ENCODE measurements at regions not wholly inside any gene's neighbourhood (a gene's known extent, or its start where the extent isn't known, plus 50 kb on each side); places are given as distances from the start of the nearest gene placed in this dataset.

DNA sequence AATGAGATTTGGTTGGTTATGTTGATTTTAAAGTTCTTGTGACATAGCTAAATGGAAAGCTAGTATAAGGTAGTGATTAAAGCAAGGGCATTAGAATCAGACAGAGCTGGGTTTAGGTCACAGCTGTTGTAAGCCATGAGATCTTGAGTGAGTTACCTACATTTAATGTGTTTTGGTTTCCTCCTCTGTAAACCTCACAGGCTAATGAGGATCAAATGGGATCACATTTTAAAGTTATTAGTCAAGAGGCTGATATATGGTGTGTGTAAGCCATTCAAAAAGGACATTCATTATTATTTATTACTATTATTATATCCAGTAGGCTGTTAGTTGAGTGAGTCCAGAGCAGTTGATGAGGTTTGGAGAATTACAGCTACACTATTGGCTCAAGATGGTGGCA lies 416.2 kb downstream of the IRS1 start:
- peak; percentile 16 to 20 for DNase-seq (ENCODE audit: low read depth in 2 of 2)

DNA sequence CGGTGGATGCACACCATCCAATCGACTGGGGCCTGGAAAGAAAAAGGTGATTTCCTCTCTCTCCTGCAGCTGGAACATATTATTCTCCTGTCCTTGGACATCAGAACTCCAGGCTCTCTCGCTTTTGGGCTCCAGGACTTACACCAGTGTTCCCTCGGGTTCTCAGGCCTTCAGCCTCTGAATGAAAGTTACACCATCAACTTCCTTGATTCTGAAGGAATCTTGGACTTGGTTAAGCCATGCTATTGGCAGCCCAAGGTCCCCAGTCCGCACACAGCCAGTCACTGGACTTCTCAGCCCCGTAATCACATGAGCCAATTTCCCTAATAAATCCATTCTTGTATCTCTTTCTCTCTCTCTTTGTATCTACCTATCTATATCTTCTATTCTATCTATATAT lies 418.9 kb downstream of the IRS1 start:
- no peak for DNase-seq (ENCODE audit: low read depth in 2 of 2)

DNA sequence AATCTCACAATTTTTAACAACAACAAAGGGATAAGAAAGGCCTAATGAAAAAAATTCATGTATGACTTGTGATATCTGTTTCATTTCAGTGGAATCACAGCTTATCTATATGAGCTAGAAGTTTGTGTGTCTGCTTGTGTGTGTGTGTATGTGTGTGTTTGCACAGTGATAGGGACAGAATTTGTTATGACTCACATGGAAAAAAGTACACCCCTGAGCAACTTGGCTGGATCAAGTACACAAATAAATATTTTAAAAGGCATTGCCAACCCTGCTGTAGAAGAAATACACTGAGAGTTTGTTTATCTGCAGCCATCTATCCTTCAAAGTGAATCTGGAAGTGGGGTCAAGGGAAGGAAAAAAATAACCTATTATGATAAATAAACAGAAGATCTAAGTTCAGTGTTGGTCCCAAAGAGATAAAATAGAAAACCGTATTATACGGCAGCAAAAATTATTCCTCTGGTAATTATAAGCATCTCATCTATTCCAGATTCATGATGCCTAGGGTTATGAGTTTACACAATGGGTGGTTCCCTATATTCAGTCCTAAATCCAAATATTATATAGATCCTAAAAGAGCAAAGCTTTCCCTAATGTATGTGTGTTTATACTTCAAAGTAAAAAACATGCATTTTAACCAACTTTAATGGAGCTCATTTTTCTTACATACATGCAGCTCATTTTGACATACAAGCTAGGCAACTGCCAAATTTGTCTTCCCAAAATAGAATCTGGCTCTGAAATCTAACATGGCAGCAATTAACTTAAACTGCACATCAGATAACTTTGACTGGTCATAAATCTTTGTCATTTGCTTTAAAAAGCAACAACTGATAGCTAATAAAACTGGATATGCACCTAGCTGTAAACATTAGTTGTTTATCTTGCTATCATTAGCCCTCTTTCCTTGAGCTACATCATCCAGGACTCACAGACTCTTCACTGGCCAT lies 420.6 kb downstream of the IRS1 start:
- no peak for DNase-seq (ENCODE audit: low read depth in 2 of 2)

DNA sequence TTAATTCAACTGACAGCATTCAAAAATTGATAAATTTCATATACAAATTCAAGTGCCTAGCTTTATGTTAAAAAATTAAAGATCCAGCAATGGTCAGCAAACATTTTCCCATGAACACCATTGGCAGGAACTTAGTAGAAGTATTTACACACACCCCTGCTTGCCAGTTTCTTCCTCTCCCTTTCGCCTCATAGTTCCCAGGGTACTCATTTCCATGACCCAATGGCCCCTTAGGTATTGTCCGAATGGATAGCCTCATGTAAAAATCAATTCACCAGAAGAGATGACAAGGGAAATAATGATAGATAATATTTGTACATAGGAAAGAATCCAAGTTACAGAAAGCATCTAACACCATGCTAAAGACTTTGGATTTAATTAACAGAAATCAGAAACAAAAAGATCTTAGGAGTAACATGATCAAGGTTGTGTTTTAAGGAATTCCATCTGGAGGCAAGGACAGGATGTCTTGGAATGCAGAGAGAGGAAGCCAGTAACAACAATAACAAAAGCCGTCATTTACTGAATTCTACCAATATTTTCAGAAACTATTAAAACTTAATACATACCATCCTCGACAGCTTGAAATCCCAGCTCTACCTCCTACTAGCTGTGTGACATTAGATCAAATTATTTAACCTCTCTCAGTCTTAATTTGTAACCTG lies 423.0 kb downstream of the IRS1 start:
- DNase-seq (ENCODE audit: low read depth in 2 of 2), result no peak

DNA sequence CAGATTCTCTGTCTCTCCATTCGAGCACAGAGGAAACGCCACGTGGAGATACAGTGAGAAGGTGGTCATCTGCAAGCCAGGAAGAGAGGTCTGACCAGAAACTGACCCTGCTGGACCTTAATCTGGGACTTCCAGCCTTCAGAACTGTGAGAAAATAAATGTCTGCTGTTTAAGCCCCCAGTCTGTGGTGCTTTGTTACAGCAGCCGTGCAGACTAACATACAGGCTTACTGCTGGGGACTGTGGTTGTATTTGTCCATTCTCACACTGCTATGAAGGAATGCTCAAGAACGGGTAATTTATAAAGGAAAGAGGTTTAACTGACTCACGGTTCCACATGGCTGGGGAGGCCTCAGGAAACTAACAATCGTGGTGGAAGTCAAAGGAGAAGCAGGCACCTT lies 432.7 kb downstream of the IRS1 start:
- DNase-seq (ENCODE audit: low read depth in 2 of 2), result no peak

DNA sequence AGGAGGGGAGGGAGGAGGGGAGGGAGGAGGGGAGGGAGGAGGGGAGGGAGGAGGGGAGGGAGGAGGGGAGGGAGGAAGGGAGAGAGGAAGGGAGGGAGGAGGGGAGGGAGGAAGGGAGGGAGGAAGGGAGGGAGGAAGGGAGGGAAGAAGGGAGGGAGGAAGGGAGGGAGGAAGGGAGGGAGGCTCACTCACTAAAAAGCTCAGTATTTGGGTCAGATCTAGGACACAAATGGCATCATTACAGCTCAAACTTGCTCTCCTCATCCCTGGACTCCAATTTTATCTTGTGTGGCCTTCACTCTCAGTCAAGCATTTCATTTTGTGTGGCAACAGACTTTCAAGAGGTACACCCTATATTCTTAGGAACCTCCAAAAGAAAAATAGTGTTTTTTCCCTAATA lies 435.4 kb downstream of the IRS1 start:
- DNase-seq (ENCODE audit: low read depth in 2 of 2), result no peak

DNA sequence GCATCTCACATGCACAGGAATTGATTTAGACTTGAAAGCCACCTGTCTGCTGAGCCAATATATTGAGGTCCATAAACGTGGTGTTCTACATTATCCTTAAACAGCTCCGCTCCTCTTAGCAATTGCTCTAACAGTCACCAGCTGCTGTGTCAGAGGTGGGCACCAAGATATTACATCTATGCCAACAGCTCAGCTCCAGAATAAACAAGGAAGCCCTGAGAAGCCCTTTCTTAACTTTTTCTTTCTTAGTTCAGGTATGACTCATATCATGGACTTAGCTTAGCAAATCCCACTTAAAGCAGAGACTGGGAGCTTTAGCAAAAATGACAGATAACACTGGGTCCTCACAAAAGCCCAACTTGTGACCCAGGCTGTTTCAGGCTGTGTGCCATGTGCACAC lies 436.6 kb downstream of the IRS1 start:
- no peak for DNase-seq (ENCODE audit: low read depth in 2 of 2)

DNA sequence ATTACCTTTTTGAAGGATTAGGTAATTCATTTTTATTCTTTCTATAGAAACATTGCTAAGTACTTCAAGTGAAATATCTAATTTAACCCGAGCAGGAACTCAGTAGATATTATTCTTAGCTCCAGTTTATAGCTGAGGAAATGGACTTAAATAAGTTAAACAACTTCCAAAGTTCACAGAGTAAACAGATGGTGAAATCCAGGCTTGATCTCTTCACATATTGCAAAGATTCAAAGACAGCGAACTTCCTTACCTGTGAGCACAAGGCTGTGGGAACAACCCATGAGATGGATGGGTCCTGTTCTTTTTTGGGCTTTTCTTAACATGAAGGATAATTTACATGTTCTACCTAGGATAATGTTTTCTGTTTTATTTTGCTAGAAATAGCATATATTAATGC lies 439.0 kb downstream of the IRS1 start:
- no peak for DNase-seq (ENCODE audit: low read depth in 2 of 2)

DNA sequence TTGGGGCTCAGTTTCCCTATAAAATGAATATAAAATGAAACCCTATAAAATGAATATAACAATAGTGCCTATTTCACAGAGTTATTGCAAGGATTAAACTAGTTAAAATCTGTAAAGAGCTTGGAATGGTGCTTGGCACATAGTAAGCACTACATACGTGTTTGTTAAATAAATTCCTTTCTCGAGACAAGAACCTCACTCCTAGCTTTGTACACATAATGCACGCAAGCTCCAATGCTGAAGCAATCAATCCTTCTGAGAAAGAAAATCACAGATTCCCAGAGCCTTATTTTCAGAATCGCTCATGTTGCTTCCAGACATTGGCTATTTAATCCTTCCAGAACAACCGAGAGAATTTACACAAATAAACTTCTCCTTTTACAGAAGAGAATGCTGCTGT lies 440.9 kb downstream of the IRS1 start:
- DNase-seq (ENCODE audit: low read depth in 2 of 2), result no peak

DNA sequence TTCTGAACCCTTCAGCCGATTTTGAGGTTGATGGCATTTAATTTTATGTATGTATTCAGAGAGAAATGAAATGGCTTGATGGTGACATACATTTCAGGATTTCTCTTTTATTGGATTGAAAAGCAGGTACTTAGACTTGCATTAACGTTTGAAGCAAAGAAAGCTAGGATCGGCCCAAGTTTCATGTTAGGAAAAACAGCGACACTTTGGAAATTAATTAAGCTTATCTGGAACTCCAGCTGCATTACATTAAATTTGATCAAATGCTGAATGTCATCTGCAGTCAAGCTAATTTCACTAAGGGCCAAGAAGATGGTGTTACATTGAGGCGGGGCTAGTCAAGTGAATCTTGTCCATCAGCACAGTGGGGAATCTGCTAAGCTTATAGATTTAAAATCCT lies 441.8 kb downstream of the IRS1 start:
- DNase-seq (ENCODE audit: low read depth in 2 of 2), result no peak

DNA sequence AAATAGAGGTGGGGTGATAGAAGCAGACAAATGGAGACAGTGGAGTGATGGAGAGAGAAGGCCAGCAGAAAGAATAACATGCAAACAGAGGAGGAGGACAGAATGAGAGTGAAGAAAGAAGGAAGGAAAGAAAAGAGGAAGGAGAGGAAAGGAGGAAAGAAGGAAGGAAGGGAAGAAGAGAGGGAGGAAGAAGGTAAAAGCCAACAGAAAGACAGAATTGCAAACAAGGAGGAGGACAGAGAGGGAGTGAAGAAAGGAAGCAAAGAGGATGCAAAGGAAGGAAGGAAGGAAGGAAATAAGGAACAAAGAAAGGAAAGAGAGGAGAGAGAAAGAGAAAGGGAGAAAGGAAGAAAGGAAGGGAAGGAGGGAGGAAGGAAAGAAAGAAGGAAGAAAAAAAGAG lies 444.0 kb downstream of the IRS1 start:
- no peak for DNase-seq (ENCODE audit: low read depth in 2 of 2)

DNA sequence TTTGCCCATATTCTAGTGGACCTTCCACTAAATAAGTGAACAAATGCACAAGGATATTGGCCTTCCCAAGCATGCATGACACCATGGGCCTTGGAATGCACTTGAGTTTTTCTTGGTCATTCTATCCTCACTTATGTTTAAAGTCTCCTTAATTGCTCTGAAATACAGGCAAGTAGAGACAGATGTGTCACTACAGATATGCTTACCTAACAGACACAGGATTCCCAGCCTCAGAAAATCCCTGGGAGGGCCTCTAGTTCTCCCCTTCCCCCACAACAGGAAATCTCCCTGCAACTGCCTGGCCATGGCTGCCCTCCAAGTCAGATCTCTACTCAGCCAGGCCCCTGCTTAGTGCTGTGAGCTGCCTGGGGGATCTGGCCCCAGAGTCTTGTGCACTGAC lies 445.2 kb downstream of the IRS1 start:
- DNase-seq (ENCODE audit: low read depth in 2 of 2), result peak; percentile 31 to 36

DNA sequence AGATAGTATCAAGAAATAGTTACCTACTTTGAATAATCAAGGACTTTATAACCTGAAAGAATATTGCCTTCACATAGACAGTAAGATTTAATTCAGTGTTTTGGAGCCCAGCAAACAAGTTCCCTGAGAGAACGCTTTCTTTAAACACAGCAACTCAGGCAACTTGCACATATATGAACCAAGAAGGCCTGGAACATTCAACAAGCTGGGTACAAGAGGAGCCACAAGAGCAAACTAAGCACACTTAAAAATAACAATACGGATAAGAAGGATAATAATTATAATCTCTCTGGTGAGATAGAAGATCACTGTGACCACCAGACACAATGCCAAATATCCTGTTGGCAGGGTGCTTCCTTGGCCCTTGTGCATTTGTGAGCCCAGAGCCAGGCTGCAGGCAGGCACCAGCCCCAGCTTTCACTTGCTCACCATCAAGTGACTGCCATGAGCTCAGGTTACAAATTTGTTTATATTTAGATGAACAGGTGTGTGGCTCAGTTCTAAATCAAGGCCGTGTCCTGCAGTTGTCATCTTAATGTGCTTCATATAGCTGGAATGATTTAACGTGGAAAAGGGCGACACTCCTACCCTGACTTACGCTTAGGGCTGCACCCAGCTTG lies 446.6 kb downstream of the IRS1 start:
- DNase-seq (ENCODE audit: low read depth in 2 of 2), result no peak

DNA sequence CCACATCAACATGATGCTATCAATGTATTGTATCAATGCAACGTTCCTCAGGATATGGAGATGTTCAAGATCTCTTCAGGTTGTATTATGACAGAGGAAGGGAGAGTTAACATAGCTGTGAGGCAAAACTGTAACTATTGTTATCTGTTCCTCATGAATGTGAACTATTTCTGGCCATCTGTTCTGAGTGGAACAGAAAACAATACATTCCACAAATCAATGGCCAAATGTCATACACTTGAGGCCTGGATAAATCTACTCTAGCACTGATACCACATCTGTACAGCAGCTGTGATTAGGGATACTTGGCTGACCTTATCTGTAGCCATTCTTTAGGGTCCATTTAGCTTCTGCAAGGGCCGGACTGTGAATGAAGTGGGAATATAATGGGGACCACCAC lies 447.9 kb downstream of the IRS1 start:
- no peak for DNase-seq (ENCODE audit: low read depth in 2 of 2)

DNA sequence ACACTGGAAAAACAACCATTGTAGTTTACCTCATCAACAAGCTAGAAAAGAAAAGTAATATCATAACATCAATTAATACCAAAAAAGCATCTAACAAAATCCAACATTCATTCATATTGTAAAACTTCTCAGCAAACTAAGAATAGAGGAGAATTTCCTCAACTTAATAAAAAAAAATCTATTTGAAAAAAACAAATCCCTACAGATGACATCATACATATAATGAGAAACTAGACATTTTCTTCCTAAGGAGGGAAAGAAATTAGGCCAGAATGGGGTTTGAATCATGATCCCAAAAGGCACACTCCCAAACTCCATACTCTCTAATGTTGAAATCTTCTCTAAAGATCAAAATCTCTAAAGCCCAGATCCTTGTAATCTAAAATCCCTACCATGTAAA lies 460.0 kb downstream of the IRS1 start:
- no peak for DNase-seq (ENCODE audit: low read depth in 2 of 2)

DNA sequence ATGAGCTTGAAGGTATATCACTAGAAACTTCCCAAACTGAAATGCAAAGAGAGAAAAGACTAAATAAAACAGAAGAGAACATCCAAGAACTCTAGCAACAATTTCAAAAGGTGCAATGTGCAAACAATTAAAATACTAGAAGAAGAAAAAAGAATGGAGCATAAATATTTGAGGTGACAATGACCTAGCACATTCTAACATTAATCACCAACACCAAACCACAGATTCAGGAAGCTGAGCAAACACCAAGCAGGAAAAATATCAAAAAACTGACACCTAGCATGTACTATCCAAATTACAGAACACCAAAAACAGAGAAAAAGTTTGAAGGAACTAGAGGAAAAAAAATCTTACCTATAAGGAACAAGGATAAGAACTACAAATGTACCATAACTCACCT lies 460.8 kb downstream of the IRS1 start:
- DNase-seq (ENCODE audit: low read depth in 2 of 2), result no peak

DNA sequence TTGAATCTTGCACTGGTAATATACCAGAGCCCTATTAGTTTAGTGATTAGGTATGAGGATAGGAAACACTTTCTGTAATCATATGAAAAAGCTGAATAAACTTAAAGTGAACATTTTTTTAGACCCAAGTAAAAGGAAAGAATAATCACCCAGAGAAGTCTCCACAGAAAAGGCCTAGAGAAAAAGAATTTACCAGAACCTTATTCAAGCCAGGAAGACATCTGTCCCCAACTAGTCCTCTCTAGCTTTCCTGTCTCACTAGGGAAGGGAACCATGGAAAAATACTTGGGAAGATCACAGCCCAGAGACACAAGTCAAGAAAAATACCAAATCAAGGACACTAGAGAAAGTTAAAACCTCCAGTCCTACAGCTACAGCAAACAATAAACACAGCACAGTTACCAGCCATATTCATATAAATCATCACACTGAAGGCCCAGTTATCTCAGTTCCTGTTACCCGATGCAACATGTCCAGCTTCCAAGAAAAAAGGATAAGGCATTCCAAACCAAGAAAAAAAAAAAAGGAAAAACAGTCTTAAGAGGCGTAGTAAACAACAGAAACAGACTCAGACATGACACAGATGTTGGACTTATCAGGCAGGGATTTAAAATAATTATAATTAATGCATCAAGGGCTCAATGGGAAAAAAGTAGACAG lies 461.5 kb downstream of the IRS1 start:
- DNase-seq (ENCODE audit: low read depth in 2 of 2), result no peak

DNA sequence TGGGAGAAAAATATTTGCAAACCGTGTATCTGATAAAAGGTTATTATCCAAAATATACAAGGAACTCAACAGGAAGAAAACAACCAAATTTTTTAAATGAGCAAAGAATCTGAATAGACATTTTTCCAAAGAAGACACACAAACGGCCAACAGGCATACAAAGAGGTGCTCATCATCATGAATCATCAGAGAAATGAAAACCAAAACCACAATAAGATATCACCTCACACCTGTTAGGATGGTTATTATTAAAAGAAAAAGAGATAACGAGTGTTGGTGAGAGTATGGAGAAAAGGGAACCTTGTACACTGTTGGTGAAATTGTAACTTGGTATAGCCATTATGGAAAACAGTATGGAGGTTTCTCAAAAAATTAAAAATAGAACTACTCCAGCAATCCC lies 463.3 kb downstream of the IRS1 start:
- no peak for DNase-seq (ENCODE audit: low read depth in 2 of 2)

DNA sequence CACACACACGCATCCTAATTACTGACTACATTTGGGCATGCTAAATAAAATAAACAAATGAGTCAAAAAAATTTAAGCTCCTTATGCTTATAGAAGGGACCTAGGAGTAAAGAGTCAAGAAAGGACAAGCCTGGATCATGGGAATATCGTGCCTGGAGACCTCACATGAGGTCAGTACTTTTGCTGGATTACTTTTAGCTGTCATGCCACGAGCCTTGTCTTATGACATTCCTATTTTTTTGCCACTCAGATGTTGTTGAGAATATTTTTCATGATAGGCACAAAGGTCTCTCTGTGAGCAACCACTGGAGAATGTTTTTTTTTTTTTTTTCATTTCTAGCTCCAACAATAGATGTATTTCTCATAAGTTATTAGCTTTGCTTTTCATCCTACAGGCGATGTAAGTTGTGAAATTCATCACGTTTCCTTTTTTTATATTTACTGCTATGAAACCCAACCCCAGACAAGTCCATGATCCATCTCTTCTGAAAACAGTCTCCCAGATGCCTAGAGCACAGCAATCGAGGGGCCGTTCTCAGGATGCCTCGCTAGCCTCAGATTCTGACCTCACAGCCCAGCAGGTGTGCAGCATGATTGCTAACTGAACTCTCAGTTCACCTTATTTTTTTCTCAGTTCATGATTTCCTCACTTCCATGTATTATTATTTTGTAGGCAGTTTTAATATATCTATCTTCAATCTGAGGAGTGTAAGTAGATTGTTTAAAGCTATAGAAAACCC lies 464.5 kb downstream of the IRS1 start:
- DNase-seq (ENCODE audit: low read depth in 2 of 2), result no peak

DNA sequence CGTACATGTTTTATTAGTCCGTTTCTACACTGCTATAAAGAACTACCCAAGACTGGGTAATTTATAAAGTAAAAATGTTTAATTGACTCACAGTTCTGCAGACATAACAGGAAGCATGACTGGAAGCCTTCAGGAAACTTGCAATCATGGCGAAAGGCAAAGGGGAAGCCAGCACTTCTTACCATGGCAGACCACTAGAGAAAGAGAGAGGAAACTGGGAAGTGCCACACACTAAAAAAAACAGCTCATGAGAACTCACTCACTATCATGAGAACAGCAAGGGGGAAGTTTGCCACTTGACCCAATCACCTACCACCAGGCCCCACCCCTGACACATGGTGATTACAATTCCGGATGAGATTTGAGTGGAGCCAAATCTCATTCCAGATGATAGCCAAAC lies 466.2 kb downstream of the IRS1 start:
- no peak for DNase-seq (ENCODE audit: low read depth in 2 of 2)

DNA sequence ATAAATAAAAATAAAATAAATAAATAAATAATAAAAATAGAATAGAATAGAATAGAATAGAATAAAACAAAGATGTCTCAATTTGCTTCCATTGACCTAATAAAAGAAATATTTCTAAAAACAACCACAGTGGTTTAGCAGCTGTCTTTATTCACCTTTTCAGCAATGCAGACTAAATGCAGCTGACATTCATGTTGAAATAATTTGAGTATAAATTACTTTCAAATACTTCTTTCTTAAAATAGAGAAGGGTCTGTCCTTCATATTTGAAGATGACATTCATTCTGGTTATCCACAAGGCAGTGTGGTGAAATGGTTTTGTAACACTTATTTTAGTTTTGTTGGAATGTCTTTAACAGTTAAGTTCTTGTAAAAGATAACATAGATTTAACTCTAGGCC lies 469.4 kb downstream of the IRS1 start:
- DNase-seq (ENCODE audit: low read depth in 2 of 2), result no peak

DNA sequence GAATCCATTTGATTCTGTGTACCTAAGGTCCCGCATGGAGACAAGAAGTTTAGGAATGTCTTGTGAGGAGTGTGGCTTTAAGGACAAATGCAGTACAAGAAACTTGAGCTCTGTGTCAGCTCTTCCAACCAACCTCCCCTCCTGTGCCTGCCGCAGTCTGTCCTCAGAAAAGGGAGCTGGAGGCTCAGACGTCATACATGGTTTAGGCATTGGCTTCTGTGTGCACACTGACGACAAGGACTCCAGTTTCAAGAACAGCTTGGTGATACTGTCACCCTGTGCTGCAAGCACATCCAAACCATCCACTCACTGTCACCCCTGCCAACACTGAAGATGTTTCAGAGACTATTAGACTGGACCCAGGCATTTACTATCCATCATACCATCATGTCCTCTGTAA lies 470.4 kb downstream of the IRS1 start:
- no peak for DNase-seq (ENCODE audit: low read depth in 2 of 2)

Data from fibroblast of skin of left quadriceps (primary cell).